CD4-positive, alpha-beta T cell treated with Interleukin-10 for 1 hour (primary cell): ENCODE measurements at regions not wholly inside any gene's neighbourhood (a gene's known extent, or its start where the extent isn't known, plus 50 kb on each side); places are given as distances from the start of the nearest gene placed in this dataset.

Experiments
- DNase-seq: peaks from one replicate; pipeline ENCODE4 v3.0.0-alpha.2; 2020

DNA sequence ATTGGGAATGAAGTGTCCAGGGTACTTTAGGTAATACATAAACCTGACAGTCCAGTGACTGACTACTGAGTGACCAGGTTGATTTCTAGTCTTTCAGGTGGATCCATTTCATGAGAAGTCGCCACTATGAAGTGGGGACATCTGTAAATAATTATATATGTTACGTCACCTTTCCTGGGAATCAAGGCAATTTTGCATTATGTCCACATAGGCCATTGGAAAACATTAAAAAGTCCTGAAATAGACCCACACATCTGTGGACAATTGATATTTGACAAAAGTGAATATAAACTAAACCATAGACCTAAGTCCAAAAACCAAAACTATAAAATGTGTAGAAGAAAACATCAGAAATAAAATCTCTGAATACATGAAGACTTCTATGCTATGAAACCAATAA lies 231.5 kb downstream of the C6orf118 start:
- no peak for DNase-seq

DNA sequence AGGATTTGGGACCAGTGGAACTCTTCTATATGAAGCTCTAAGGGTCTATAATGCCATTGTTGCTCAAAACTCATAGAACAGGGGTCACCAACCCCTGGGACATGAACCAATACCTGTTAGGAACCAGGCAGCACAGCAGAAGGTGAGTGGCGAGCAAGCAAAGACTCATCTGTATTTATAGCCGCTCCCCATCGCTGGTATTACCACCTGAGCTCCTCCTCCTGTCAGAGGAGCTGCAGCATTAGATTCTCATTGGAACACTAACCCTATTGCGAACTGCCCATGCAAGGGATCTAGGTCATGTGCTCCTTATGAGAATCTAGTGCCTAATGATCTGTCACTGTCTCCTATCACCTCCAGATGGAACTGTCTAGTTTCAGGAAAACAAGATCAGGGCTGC lies 237.5 kb downstream of the C6orf118 start:
- no peak for DNase-seq

DNA sequence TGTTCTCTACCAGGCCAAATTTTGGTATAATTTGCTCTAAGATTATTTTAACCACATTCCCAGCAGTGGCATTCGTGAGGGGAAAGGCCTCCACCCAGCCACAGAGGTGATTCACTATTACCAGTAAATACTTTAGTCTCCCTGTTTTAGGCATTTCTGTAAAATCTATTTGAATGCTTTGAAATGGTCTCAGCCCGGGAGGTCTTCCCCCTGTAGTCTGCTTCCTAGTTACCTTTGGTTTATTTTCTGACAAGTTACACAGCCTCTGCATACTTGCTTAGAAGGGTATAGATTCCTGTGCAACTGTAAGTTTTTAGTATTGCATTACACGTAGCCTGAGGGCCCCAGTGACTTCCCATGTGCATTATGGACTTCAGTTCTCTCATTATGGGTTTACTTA lies 248.7 kb downstream of the C6orf118 start:
- no peak for DNase-seq

DNA sequence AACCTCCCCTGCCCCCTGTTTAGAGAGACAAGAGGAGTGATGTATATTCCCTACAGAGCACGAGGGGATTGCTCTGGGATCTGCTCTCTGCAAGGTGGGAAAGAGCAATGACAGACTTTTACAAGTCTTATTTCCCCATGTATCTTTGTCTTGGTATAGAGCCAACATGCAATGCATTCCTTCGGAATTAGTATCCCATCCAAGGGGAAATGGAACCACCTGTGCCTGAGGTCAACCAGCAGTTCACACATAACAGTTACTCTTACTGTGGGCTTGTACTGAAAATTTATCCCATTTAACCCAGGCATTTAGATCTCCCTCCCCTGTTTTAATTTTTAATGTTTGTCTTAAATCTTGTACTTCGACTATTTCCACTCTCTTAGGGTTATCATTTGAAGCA lies 250.4 kb downstream of the C6orf118 start:
- no peak for DNase-seq

DNA sequence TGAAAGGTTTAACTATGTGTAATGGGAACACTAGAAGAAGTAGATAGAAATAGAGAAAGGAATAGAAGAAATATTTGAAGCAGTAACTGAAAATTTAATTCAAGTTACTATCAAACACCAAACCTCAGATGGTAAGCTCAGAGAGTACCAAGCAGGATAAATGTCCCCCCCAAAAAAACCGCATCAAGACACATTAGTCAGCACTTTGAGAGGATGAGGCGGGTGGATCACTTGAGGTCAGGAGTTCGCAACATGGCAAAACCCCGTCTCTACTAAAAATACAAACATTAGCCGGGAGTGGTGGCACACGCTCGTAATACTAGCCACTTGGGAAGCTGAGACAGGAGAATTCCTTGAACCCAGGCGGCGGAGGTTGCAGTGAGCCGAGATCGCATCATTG lies 253.1 kb downstream of the C6orf118 start:
- no peak for DNase-seq

DNA sequence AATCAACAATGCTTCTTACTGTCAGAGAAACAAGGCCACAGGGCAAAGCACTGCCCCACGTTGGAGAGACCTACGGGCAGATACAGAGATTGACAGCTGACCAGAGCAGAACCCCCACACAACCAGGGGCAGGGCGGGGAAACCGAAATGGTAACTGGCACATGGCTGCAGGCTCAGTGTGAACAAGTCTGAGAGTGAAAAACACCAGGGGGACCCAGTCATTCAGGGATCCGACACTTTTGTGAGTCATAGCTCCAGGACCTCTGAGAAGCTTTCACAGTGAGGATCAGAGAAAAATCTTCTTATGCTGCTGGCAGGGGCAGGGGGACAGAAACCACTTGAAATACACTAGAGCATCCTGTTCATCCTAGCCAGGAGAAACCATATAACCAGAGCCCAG lies 254.2 kb downstream of the C6orf118 start:
- no peak for DNase-seq

DNA sequence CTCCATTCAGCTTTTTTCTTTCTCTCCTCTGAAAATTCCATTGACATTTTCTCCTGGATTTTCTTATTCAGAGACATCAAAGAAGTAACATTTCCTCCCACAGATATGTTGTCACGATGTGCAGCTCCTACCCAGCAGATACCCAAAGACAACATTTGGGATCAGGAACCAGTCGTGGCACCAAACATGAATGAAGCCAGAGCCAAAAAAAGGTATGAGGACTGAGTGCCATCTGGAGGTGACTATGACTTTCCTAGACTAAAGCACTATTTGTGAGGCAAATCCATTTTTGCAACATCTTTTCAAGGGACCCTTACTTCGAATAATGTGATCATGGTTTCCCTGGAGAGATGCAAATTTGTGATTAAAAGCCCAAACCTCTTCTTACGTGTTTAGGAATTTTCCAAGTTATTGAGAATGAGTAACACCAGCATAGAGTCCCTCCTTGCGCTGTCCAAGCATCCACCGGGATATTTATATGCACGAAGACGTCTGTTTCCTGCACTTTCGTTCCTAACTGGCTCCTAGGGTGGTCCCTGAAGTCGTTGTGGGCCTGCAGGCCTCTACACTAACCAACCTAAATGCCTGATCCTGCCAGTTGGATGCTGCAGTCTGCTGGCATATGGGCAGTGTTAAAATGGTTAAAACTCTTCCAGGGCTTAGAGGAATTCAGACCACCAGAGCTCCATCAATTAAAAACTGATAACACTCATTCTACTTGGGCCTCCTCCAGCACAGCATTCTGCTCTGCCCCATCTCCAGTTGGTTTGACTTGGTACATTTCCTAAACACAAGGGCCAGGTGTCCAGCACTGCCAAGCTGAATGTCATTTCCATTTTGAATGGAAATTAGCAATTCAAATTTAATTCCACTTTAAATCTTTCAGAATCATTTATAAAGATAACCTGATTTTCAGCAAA lies 256.6 kb downstream of the C6orf118 start:
- no peak for DNase-seq

DNA sequence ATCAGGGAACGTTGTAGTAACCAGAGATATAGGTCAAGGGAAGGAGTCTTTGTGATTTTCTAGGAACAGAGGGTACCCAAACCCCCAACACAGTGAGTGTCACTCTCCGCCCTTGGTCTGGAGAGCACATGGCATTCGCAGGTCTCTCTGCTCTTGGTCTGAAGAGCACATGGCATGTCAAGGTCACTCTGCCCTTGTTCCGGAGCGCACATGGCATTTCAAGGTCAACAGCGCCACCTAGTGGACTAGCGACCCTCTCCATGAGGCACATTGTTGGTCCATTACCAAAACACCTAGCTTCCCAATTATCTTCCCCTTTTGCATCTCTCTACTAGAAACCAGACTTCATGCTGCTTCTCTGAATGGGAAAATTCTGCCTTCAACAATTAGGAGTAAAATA lies 260.0 kb downstream of the C6orf118 start:
- no peak for DNase-seq

DNA sequence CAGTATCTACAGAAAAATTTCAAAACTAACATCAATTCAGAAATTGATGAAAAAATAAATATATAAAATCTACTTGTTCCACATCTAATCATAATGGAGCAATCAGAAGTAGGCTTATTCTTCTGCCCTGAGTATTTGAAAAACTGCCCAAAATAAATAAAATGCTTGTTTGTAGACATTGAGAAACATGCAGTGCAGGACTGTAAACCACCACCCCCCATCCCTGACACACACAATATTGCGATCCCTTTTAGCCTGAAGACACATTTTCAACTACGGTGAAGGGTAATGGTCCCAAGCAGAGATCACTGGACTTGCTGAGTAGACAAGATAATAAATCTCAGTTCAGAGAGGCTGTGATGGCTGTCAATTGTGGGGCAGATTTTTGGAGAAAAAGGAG lies 261.5 kb downstream of the C6orf118 start:
- no peak for DNase-seq

DNA sequence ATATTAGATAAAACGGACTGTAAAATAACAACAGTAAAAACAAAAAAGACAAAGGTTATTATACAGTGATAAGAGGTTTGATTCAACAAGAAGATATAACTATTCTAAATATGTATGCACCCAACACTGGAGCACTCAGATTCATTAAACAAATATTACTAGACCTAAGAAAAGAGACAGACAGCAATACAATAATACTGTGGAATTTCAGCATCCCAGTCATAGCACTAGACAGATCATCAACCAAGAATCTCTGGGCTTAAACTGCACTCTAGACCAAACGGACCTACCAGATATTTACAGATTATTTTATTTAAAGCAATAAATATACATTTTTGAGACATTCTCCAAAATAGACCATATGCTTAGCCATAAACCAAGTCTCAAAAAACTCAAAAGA lies 263.8 kb downstream of the C6orf118 start:
- no peak for DNase-seq

DNA sequence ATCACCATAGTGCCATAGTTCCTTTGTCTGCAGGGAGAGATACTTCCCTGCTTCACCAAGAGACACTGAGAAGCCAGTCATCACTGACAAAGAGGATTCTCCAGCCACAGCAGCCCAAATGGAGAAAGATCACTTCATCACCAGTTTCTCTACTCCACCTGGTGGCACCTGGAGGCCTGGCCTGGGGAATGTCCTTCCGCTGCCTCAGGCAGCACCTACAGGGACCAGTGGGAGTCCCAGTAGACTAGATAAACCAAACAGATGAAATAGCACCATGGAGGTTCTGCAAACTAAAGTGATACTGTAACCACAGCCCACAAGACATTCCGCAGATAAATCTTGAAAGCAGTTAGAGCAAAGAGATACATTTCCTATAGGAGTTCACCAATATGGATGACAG lies 266.5 kb downstream of the C6orf118 start:
- DNase-seq, result no peak

DNA sequence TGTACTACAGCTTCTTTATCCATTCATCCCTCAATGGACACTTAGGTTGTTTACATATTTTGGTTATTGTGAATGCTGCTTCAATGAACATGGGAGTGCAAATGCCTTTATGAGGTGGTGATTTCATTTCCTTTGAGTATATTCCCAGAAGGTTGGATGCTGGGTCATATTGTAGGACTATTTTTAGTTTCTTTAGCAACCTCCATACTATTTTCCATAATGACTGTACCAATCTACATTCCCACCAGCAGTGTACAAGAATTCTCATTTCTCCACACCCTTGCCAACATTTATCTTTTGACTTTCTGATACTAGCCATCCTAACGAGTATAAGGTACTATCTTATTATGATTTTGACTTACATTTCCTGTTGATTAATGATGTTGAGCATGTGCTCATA lies 269.0 kb downstream of the C6orf118 start:
- DNase-seq, result no peak

DNA sequence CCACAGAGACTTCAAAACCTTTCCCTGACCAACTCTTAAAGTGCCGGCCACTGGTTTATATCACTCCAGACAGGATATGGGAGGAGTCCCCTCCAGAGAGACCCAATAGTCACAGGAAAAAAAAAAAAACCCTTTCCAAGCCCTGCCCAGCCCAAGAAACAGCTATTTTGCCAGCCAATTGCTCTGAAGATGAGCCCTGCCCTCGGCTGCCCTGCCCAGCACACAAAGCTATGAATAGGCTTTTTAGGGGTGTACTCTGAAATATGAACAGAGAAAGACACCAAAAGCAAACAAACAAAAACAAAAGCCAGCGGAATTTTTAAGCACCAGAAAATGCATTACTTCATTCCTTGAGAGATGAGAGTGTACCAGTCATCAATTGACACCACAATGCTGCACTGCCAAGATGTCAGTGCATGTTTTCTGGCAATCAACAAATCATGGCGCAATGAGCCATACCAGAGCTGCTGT lies 275.1 kb downstream of the C6orf118 start:
- DNase-seq, result no peak

DNA sequence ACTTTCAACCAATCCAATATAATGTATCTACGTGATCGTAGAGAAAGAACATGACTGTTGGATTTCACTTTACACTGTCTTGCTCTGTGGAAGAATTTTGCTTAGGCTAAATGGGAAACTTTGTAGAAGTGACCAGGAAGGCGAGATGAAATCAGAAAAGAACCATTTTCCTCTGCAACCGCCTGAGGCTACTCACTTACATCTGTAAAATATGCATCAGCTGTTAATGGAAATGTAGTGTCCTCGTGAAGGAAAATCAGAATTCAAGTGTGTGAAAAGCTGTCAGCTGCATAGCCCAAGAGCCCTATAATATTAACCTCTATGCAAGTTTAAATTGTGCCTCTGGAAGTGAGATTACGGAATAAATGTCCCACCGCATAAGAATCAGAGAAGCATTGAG lies 277.9 kb downstream of the C6orf118 start:
- no peak for DNase-seq

DNA sequence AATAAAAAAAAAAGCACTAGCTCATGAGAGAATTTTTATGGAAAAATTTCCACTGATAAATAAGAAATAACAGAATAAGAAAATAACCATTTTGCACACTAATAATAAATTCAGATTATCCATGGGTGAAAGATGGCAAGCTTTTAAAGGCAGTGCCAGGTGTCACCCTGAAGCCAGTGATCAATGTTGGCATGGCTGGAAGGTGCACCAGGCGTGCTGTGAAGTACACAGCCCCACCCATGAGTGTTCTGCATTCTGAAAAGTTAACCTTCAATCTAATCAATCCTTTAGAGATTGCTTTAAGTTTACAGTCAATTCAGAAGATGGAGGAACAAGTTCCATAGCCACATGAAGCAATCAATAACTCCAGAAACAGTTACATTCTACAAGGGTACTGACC lies 284.4 kb downstream of the C6orf118 start:
- DNase-seq, result no peak

DNA sequence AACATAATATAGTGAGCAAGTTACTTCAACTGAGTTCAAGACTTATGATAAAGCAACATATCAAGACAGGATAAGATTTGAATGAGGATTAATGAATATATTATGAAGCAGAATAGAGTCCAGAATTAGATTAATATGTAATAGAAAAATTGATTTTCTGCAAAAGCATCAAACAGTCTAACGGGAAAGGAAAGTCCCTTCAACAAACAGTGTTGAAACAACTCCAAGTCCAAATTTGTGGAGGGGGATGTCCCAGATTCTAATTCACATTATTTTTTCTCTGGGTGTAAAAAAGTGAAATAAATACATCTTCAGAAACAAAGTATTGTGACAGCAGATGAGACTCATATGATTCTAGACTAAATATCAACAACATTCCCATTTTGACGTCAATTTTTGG lies 289.7 kb downstream of the C6orf118 start:
- no peak for DNase-seq

DNA sequence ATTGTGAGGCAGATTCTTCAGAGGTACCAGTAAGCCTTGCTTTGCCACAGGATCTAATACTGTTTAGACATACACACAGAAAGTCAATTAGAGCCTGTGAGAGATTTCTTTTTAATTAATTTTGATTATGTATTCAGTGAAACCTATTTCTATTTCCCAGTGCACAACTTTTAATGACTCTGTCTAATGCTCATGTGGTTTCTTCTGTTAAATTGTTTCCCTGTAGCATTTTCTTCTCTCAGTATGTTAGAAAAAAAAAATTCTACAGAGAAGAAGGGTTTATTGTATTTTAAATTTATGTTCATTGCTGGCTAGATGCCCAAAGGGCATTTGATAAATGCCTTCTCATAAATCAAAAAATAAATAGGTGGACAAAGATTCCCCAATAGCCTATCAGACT lies 293.7 kb downstream of the C6orf118 start:
- DNase-seq, result no peak

DNA sequence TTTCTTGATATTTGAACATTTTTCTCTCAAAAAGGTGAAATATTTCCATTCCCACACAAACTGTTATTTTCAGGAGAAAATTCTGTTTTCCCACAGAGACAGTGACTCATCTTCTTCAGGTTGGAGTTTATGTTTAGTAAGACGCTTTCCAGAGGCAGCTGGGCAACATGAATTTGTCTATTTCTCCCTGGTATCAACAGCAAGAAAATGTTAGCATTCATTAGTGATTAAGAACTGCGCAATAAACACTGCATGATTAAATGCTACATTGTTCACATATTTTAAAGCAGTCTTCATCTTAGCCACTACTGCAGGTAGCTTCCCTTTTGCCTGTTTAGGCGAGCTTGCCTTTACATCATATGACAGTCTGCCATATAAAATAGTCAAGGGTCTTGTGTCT lies 295.7 kb downstream of the C6orf118 start:
- no peak for DNase-seq

DNA sequence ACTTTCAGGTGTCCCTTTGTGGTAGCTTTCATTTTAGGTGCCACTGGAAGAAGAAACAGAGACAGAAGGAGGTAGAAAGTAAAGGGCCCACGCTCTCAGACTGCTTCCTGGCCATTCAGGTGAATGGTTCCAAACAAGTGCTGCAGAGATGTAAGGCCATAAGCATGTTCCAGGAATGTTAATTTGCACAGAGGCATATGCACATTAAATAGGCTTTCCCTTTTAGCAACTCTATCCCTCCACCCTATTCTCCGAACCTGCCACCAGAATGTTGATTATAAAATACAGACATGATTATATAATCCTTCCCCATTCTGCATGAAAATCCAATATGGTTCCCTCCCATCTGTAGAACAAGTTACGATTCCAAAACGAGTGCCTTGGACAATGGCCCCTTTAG lies 297.2 kb downstream of the C6orf118 start:
- DNase-seq, result no peak

DNA sequence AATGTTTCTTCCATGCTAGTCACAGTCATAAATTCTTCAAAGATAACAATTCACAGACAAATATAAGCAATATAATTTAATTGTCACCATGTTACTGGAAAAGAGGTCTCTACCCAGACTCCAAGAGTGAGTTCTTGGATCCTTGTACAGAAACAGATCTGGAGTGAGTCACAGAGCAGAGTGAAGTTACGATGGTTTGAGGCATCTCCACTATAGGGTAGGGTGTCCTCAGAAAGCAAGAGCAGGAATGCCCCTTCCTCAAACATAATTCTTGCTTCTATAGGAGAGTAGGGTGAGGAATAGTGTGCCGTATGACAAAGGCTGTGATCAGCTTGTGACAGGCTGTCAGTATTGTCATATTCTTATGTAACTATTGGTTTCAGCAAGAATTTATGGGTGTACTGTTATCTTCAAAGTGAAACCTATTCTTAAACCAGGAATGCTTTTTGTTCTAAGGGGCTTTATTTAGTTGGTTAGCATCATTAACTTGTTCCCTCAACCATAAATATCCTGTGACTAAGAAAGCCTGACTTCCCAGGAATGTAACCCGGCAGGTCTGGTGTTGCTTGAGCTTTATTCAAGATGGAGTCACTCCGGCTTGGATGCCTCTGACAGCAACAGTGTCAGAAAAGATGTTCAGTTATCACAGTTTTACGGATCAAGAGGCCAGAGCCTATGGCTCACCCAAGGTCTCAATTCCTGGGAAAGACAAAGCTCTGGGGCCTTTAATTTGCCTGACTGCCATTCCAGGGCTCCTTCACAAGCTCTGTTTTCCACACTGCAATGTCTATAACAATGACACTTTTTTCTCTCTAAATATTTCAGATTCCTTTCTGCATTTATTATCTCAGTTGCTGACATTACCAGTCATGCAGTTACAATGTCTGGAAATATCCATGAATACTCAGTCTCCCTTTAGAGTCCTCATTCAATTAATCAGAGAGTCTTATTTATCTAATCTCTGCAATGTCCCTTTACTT lies 298.6 kb downstream of the C6orf118 start:
- no peak for DNase-seq

DNA sequence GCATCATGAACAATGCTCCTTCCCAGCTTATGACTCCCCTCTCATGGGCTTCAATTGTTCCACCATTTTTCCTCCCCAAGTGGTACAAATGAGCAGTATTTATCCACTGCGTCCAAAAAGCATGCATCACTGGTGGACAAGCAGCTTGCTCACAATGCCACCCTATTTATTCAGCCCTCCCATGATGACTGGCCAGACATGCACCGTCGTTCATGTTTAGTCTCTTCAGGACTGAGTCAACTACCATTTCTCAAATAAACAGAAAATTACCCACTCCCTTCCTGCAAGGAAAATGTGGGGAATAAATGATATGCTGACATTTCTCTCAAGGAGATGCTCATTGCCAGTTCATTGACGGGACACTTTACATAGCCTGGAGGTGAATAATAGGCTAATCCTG lies 300.4 kb downstream of the C6orf118 start:
- DNase-seq, result no peak

DNA sequence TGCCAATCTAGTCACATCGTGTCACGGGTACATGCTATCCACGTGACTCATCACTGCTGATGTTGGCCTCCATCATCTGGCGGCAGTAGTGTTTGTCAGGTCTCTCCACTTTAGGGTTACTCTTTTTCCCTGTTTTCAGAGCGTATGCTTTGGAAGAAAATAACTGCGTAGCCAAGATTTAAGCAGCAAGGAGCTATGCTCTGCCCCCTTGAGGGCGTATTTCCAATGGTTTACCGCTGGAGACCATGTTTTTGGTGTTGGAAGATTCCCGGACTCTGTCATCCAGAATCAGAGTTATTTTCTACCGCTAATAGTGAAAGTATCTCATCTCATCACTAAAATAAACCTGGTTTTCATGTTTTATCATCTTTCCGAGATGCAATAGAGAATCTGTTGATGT lies 306.5 kb downstream of the C6orf118 start:
- DNase-seq, result no peak

DNA sequence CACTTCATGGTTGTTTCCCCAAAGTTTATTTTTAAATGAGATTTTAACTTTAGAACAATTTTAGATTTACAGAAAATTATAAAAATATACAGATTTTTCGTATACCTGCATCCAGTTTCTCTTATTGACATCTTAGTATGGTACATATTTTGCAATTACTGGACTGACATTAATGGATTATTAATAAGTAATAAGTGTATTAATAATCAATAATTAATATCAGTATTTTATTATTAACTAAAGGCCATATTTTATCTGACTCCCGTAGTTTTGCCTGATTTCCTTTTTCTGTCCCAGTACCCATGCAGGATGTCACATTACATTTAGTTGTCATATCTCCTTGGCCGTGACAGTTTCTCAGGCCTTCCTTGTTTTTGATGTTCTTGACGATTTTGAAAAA lies 307.0 kb downstream of the C6orf118 start:
- DNase-seq, result no peak
